ENCODE measurements at regions not wholly inside any gene's neighbourhood (a gene's known extent, or its start where the extent isn't known, plus 50 kb on each side); places are given as distances from the start of the nearest gene placed in this dataset.
A peak's percentile ranks its signal among the peaks of the same experiment; 100 is the strongest.

- ChIA-PET CTCF (interaction anchor here (0.6 to 5.5 kb wide), 110 partner anchors 8 to 1894 kb away, joined by 3 to 108 read pairs (median 4); partner anchors contain the start of gene CDH26), POLR2A (interaction anchor here (0.6 to 0.7 kb wide), 3 partner anchors 21 to 908 kb away, joined by 3 read pairs; no protein-coding TSS in a partner anchor)
- H3K27me3 Mint-ChIP-seq (ENCODE audit: insufficient read depth, unreplicated experiment): peaks cover 33% of the 10 kb centered on the region
- no TSS peak for BruUV-seq (replicated peaks)
- no peaks in the 10 kb centered on the region for H3K9me3 Mint-ChIP-seq (ENCODE audit: unreplicated experiment)
- peak; percentile 91 for TF ChIP-seq CTCF (IDR thresholded peaks at IDR 0.05; ENCODE audit: unreplicated experiment)
- peak; percentile 57 for DNase-seq (ENCODE audit: unreplicated experiment)
- no peak overlapping the region for H3K4me3 Mint-ChIP-seq (ENCODE audit: unreplicated experiment)
- H3K4me1 Mint-ChIP-seq (ENCODE audit: insufficient read depth, unreplicated experiment): no peaks in the 10 kb centered on the region
- no peaks in the 10 kb centered on the region for H3K36me3 Mint-ChIP-seq (ENCODE audit: insufficient read depth, unreplicated experiment)
- intact Hi-C loops (cut with micrococcal nuclease): loop anchor here (1.0 to 5.0 kb wide), 5 partner anchors 52 to 951 kb away; no protein-coding TSS in a partner anchor
- H3K27ac Mint-ChIP-seq (ENCODE audit: low read depth, unreplicated experiment): no peak overlapping the region
Observed at GRCh38 chr20:60210779-60211617, 252.8 kb downstream of the CDH26 start.

- Mint-ChIP-seq H3K36me3 (ENCODE audit: insufficient read depth, unreplicated experiment) (no peaks in the 10 kb centered on the region), H3K9me3 (ENCODE audit: unreplicated experiment) (no peaks in the 10 kb centered on the region), H3K27me3 (ENCODE audit: insufficient read depth, unreplicated experiment) (peaks cover 34% of the 10 kb centered on the region), H3K4me3 (ENCODE audit: unreplicated experiment) (no peak overlapping the region), H3K27ac (ENCODE audit: low read depth, unreplicated experiment) (no peak overlapping the region), H3K4me1 (ENCODE audit: insufficient read depth, unreplicated experiment) (no peaks in the 10 kb centered on the region)
- BruUV-seq (replicated peaks): no TSS peak
- TF ChIP-seq CTCF (IDR thresholded peaks at IDR 0.05; ENCODE audit: unreplicated experiment): no peak
- intact Hi-C loops (cut with micrococcal nuclease): loop anchor here (1.0 to 5.0 kb wide), 5 partner anchors 51 to 950 kb away; no protein-coding TSS in a partner anchor
- ChIA-PET CTCF (interaction anchor here (0.6 to 5.5 kb wide), 79 partner anchors 7 to 1687 kb away, joined by 3 to 108 read pairs (median 4); partner anchors contain the start of gene CDH26), POLR2A (no interaction called here)
- no peak for DNase-seq (ENCODE audit: unreplicated experiment)
Observed at GRCh38 chr20:60211618-60212463, 253.6 kb downstream of the CDH26 start.

- DNase-seq (ENCODE audit: unreplicated experiment): no peak
- intact Hi-C loops (cut with micrococcal nuclease): loop anchor here (5.0 kb wide), 2 partner anchors 265 to 950 kb away; no protein-coding TSS in a partner anchor
- ChIA-PET CTCF (interaction anchor here (1.0 to 5.5 kb wide), 17 partner anchors 11 to 1051 kb away, joined by 3 to 108 read pairs (median 6); no protein-coding TSS in a partner anchor), POLR2A (no interaction called here)
- Mint-ChIP-seq H3K9me3 (ENCODE audit: unreplicated experiment) (no peaks in the 10 kb centered on the region), H3K27me3 (ENCODE audit: insufficient read depth, unreplicated experiment) (peaks cover 34% of the 10 kb centered on the region), H3K27ac (ENCODE audit: low read depth, unreplicated experiment) (peak overlapping the region; percentile 55), H3K4me3 (ENCODE audit: unreplicated experiment) (no peak overlapping the region), H3K36me3 (ENCODE audit: insufficient read depth, unreplicated experiment) (no peaks in the 10 kb centered on the region), H3K4me1 (ENCODE audit: insufficient read depth, unreplicated experiment) (no peaks in the 10 kb centered on the region)
- no TSS peak for BruUV-seq (replicated peaks)
- no peak for TF ChIP-seq CTCF (IDR thresholded peaks at IDR 0.05; ENCODE audit: unreplicated experiment)
Observed at GRCh38 chr20:60212695-60213094, 254.5 kb downstream of the CDH26 start.
